ENCODE measurements at regions not wholly inside any gene's neighbourhood (a gene's known extent, or its start where the extent isn't known, plus 50 kb on each side); places are given as distances from the start of the nearest gene placed in this dataset.

DNA sequence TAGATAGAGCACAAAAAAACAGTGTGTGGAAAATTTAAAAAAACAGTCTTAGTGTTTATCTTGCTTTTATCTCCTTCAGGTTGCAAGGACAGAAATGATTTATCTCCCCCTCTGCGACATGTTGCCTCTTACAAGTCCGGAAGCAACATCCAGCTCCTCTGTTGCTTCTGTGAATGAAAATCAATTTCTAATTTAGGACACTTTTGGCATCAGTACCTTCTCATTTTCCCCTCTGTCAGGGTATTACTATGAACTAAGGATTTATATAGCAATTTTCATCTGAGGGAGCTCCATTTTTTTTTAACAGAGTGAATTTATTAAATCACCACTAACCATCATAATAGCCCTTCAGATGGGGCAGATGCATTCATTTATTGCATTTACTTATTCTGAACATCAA is 116.6 kb upstream of the PLXNC1 start:
- TF ChIP-seq, protein P1, sequence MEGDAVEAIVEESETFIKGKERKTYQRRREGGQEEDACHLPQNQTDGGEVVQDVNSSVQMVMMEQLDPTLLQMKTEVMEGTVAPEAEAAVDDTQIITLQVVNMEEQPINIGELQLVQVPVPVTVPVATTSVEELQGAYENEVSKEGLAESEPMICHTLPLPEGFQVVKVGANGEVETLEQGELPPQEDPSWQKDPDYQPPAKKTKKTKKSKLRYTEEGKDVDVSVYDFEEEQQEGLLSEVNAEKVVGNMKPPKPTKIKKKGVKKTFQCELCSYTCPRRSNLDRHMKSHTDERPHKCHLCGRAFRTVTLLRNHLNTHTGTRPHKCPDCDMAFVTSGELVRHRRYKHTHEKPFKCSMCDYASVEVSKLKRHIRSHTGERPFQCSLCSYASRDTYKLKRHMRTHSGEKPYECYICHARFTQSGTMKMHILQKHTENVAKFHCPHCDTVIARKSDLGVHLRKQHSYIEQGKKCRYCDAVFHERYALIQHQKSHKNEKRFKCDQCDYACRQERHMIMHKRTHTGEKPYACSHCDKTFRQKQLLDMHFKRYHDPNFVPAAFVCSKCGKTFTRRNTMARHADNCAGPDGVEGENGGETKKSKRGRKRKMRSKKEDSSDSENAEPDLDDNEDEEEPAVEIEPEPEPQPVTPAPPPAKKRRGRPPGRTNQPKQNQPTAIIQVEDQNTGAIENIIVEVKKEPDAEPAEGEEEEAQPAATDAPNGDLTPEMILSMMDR (IDR thresholded peaks at IDR 0.05) = no peak
- Mint-ChIP-seq H3K27ac (peak overlapping the region; percentile 75), H3K9me3 (peaks cover 4% of the 10 kb centered on the region), H3K27me3 (no peaks in the 10 kb centered on the region), H3K36me3 (ENCODE audit: low read depth) (peaks cover 12% of the 10 kb centered on the region), H3K4me3 (peak overlapping the region; percentile 46), H3K4me1 (ENCODE audit: low read depth) (peaks cover 46% of the 10 kb centered on the region)
- Histone ChIP-seq H3K4me3 (ENCODE audit: low read length) (no peak overlapping the region), H3K4me1 (ENCODE audit: insufficient read depth, low read length) (peaks cover 34% of the 10 kb centered on the region), H3K9me3 (ENCODE audit: control insufficient read depth in 1 of 2, insufficient read depth in 1 of 2, low read length in 2 of 2) (peaks cover 0 to 4% of the 10 kb centered on the region in 2 experiments), H3K36me3 (ENCODE audit: insufficient read depth, low read length) (no peaks in the 10 kb centered on the region), H3K27ac (ENCODE audit: low read depth in 1 of 2, low read length in 2 of 2) (no peak overlapping the region), H3K27me3 (ENCODE audit: control insufficient read depth in 1 of 2, insufficient read depth in 2 of 2, low read length in 2 of 2) (no peaks in the 10 kb centered on the region)
- no peak for DNase-seq
- POLR2A ChIA-PET = interaction anchor here (1.4 to 2.0 kb wide), 3 partner anchors 8 to 69 kb away, joined by 6 to 9 read pairs (median 7); no protein-coding TSS in a partner anchor
- intact Hi-C loops (cut with DNase I, micrococcal nuclease) = no loop called here
- ATAC-seq (ENCODE audit: poor library complexity) = no peak
- CTCF ChIA-PET = no interaction called here

DNA sequence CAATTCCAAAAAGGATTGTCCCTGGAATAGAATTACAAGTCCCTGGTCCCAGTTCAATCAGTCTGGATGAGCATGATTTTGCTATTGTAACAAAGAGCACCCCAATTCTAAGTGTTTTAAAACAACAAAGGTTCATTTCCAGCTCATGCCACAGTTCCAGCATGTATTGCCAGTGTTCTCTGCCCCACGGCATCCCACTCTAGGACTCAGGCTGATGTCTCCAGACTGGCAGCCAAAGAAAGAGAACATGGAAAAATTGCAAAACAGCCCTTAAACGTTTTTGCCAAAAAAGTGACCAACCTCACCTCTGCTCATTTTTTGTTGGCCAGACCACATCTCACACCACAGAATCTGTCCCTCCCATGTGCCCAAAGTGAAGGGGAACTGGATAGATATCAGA is 116.0 kb upstream of the PLXNC1 start:
- TF ChIP-seq, protein P1 (IDR thresholded peaks at IDR 0.05) = no peak
- H3K36me3 ChIP-seq (ENCODE audit: insufficient read depth, low read length) = no peaks in the 10 kb centered on the region
- peaks cover 0 to 4% of the 10 kb centered on the region in 2 experiments for H3K9me3 ChIP-seq (ENCODE audit: control insufficient read depth in 1 of 2, insufficient read depth in 1 of 2, low read length in 2 of 2)
- H3K9me3 Mint-ChIP-seq = peaks cover 4% of the 10 kb centered on the region
- CTCF ChIA-PET = no interaction called here
- no peak overlapping the region for H3K4me3 Mint-ChIP-seq
- POLR2A ChIA-PET = interaction anchor here (0.8 to 2.0 kb wide), 4 partner anchors 9 to 92 kb away, joined by 3 to 9 read pairs (median 6); no protein-coding TSS in a partner anchor
- ATAC-seq (ENCODE audit: poor library complexity) = no peak
- intact Hi-C loops (cut with DNase I, micrococcal nuclease) = no loop called here
- no peaks in the 10 kb centered on the region for H3K27me3 Mint-ChIP-seq
- no peak overlapping the region for H3K4me3 ChIP-seq (ENCODE audit: low read length)
- no peaks in the 10 kb centered on the region for H3K27me3 ChIP-seq (ENCODE audit: control insufficient read depth in 1 of 2, insufficient read depth in 2 of 2, low read length in 2 of 2)
- H3K4me1 ChIP-seq (ENCODE audit: insufficient read depth, low read length) = peaks cover 34% of the 10 kb centered on the region
- H3K4me1 Mint-ChIP-seq (ENCODE audit: low read depth) = peaks cover 46% of the 10 kb centered on the region
- peak overlapping the region; percentile 83 for H3K27ac Mint-ChIP-seq
- DNase-seq = no peak
- peaks cover 12% of the 10 kb centered on the region for H3K36me3 Mint-ChIP-seq (ENCODE audit: low read depth)
- no peak overlapping the region for H3K27ac ChIP-seq (ENCODE audit: low read depth in 1 of 2, low read length in 2 of 2)

DNA sequence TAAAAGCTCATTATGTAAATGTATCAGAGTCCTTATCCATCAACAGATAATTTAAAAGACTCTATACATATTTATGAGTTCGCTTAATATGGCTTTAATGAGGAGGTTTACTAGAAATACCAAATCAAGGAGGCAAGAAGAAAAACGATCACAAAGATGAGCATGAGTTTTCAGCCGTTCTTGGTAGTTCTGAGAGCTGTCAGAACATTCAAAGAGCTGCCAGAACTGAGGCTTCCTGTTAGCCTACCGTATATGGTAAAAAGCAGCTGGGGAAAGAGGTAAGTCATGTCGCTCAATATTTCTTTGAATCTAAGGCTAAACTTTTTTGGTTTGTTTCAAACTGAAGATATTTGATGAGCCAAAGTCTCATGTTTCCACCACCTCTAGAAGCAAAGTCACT is 115.3 kb upstream of the PLXNC1 start:
- H3K4me3 Mint-ChIP-seq = peak overlapping the region; percentile 47
- Histone ChIP-seq H3K4me1 (ENCODE audit: insufficient read depth, low read length) (peaks cover 34% of the 10 kb centered on the region), H3K9me3 (ENCODE audit: control insufficient read depth in 1 of 2, insufficient read depth in 1 of 2, low read length in 2 of 2) (peaks cover 0 to 4% of the 10 kb centered on the region in 2 experiments), H3K4me3 (ENCODE audit: low read length) (no peak overlapping the region), H3K27me3 (ENCODE audit: control insufficient read depth in 1 of 2, insufficient read depth in 2 of 2, low read length in 2 of 2) (no peaks in the 10 kb centered on the region), H3K36me3 (ENCODE audit: insufficient read depth, low read length) (no peaks in the 10 kb centered on the region), H3K27ac (ENCODE audit: low read depth in 1 of 2, low read length in 2 of 2) (peak overlapping the region in 1 of 2 donors; percentile 7)
- H3K27me3 Mint-ChIP-seq = no peaks in the 10 kb centered on the region
- intact Hi-C loops (cut with DNase I, micrococcal nuclease) = no loop called here
- ChIA-PET POLR2A (interaction anchor here (0.7 to 2.0 kb wide), 5 partner anchors 10 to 91 kb away, joined by 3 to 9 read pairs (median 3); no protein-coding TSS in a partner anchor), CTCF (no interaction called here)
- TF ChIP-seq, protein P1 (IDR thresholded peaks at IDR 0.05) = no peak
- H3K36me3 Mint-ChIP-seq (ENCODE audit: low read depth) = peaks cover 12% of the 10 kb centered on the region
- H3K27ac Mint-ChIP-seq = peak overlapping the region; percentile 83
- DNase-seq = peak in 5 of 14 experiments; percentile 5 to 55 (median 49)
- peaks cover 46% of the 10 kb centered on the region for H3K4me1 Mint-ChIP-seq (ENCODE audit: low read depth)
- ATAC-seq (ENCODE audit: poor library complexity) = peak; percentile 96
- H3K9me3 Mint-ChIP-seq = peaks cover 2% of the 10 kb centered on the region

Data from CD4-positive, alpha-beta T cell (primary cell).